ENCODE measurements at regions not wholly inside any gene's neighbourhood (a gene's known extent, or its start where the extent isn't known, plus 50 kb on each side); places are given as distances from the start of the nearest gene placed in this dataset.

- no peak for DNase-seq
Observed at GRCh38 chr13:30151388-30151787, 156.0 kb downstream of the KATNAL1 start.

DNA sequence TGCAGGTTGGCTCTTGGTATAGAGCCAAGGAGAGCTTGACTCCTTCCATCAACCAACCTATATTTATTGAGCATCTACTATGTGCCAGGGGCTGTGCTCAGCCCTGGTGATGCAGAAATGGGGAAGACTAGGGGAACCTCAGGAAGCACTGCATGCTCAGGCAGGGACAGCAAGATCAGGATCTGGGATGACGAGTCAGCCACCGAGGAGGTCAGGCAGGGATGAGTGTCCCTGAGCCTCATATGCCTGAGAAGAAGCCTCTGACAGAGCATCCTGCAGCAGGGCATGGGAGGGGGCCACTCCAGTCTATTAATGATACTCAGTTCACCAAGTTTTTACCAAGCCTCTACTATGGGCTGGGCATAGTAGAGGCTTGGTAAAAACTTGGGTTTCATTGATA is 158.1 kb downstream of the KATNAL1 start:
- no peak for DNase-seq

- DNase-seq: no peak
Observed at GRCh38 chr13:30148786-30149185, 158.6 kb downstream of the KATNAL1 start.

- no peak for DNase-seq
Observed at GRCh38 chr13:30148171-30148754, 159.1 kb downstream of the KATNAL1 start.

GRCh38 chr13:30147421-30147820 is 159.9 kb downstream of the KATNAL1 start:
- DNase-seq: no peak

GRCh38 chr13:30147015-30147414 is 160.3 kb downstream of the KATNAL1 start:
- DNase-seq: no peak

- DNase-seq: no peak
Observed at GRCh38 chr13:30145709-30146367, 161.5 kb downstream of the KATNAL1 start.

DNA sequence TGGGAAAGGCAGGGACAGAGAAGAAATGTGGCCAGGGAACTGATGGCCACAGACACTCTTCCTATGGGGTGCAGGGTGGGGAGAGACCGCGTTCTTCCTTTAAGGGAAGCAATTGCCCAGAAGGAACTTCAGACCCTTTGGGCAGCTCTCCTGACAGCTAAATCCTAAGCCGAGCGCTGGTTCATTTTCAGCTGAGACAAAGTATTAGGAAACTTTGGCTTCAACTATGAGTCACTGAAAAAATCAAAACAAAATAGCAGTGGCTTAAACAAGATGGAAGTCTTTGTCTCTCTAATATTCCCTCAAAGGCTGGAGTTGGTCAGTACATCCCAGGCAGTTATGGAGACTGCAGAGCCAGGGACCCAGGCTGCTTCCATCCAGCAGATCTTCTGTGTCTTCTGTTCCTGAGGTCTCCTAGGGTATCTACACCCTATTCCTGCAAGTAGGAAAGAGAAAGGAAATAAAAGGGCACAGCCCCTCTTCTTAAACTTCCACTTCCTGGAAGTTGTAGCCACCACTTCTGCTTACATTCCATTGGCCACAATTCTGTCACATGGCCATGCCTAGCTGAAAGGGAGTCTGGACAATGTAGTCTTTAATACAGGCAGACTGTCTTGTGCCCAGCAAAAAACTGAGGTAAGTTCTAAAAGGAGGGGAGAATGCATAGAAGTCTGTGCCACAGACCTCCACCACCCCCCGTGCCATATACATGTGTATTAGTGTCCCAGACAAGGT is 163.5 kb downstream of the KATNAL1 start:
- DNase-seq: no peak

- peak; percentile 67 for DNase-seq
Observed at GRCh38 chr13:30142486-30143211, 164.7 kb downstream of the KATNAL1 start.

- no peak for DNase-seq
Observed at GRCh38 chr13:30141775-30142485, 165.4 kb downstream of the KATNAL1 start.

- no peak for DNase-seq
Observed at GRCh38 chr13:30140973-30141372, 166.4 kb downstream of the KATNAL1 start.

GRCh38 chr13:30138511-30138910 is 168.8 kb downstream of the KATNAL1 start:
- no peak for DNase-seq

DNA sequence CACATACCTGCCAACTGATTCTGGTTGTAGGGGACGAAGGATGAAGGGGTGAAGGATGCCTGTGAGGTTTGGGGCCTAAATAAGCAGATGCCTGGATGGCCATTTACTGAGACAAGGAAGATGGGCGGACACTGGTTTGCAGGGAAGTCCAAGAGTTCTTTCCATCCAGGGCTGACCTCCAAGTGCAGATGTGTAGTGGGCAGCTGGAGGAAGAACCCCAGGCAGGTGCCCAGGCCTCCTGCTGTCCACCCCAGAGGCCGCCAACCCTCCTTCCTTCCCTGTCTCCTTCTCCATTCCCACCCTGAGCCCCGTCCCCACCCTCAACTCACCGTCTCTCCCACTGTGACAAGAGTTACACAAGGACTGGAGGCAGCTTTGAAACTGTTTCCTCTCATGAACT is 171.5 kb downstream of the KATNAL1 start:
- DNase-seq: no peak

- no peak for DNase-seq
Observed at GRCh38 chr13:30135351-30135750, 172.0 kb downstream of the KATNAL1 start.

- DNase-seq: no peak
Observed at GRCh38 chr13:30134578-30134977, 172.8 kb downstream of the KATNAL1 start.

GRCh38 chr13:30133996-30134395 is 173.4 kb downstream of the KATNAL1 start:
- DNase-seq: no peak

- DNase-seq: no peak
Observed at GRCh38 chr13:30133554-30133912, 173.8 kb downstream of the KATNAL1 start.

DNA sequence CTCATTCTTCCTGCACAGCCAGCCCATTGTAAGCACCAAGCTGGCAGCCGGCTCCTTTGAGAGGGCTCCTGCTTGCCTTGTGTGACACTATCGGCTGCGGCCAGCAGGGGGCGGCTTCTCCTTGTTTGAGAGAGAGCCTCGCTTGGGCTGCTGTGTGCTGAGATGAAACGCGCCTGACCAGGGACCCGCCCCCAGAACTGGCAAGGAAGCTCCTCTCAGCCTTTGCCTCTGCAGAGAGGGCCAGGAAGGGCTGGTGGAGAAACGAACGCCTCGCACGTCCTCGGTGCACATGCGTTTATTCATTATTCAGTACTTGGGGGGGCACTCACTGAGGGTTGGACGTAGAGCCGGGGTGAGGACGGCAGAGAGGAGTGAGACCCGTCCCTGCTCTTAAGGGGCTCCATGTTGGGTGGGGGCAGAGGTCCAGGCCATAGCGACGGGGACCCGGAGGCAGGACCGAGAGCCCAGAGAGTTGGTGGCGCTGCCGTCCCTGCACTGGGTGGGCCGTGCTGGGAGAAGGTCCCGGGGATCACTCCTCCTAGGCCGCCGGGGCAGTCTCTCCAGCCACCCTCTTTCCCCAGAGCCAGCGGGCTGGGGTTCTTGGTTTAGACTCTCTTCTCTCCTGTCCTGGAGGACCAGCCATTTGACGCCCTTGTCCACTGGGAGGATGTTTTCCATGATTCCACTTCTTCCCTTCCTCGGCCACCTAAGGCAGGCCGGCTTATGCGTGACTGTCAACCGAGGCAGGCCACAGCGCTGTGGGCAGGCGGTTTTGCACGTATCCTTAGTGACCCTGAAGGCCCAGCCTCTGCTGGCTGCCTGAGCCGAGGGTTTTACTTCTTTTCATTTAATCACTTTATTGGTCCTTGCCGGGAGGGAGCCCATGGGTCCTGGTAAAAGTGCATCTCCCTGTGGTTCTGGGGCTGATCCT is 174.5 kb downstream of the KATNAL1 start:
- peak; percentile 97 for DNase-seq

DNA sequence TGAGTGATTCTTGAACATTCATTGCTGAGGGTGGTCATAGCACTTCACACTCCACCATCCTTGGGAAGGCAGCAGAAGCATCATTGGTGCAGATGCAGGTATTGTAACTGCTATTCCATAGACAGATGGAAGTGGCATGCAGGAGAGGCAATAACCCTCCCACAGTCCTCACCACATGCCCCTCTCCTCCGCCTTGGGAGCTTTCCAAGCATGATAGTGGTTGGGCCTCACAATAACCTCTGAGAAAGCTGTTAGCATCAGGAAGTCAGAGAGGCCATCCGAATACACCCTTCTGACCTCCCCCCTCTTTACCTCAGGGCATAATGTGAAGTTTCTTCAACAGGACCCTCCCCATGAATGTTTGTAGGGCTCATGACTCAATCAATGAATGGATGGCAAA is 177.9 kb downstream of the KATNAL1 start:
- no peak for DNase-seq

- no peak for DNase-seq
Observed at GRCh38 chr13:30128591-30128990, 178.8 kb downstream of the KATNAL1 start.

DNA sequence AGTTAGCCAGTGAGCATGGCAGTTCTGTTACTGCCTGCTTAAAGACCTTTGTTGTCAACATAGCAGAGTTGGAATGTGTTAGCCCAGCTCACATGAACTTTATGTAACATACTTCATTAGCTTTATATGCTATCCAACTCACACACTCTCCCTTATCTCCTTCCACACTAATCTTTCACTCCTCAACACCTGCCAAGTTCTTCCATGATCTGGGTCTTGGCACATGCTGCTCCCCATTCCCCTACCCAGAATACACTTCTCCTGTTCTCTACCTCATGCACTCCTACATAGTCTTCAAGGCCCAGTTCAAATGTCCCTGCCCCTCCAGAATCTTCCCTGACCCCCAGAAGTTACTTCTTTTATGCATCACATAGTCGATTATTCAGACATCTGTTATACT is 179.3 kb downstream of the KATNAL1 start:
- DNase-seq: no peak

All from tongue (tissue), 1 donor.